PFSK-1 (cell line): ENCODE measurements at regions not wholly inside any gene's neighbourhood (a gene's known extent, or its start where the extent isn't known, plus 50 kb on each side); places are given as distances from the start of the nearest gene placed in this dataset.

ENCODE experiments used
- FOXP2 ChIP-seq: optimal IDR thresholded peaks from 2 replicates; pipeline ENCODE3; 2011; ENCODE audit warnings: borderline replicate concordance, control low read depth, inconsistent platforms; ENCODE audit not compliant: insufficient read depth; ENCODE audit errors: extremely low read length, extremely low read depth
- POLR2AphosphoS5 ChIP-seq: IDR thresholded peaks from 2 replicates; pipeline ENCODE4 v1.6.1; 2012; ENCODE audit warnings: low read depth, mild to moderate bottlenecking, control low read depth, low read length, moderate library complexity
- REST ChIP-seq, 2 experiments: IDR thresholded peaks; 2 replicates each; pipeline versions ENCODE4 v1.6.1 to v1.8.0; 2011 to 2012; ENCODE audit warnings: low read depth in 2 of 2, low read length in 2 of 2, control low read depth in 1 of 2, inconsistent platforms in 1 of 2, mild to moderate bottlenecking in 1 of 2, moderate library complexity in 1 of 2; ENCODE audit not compliant: insufficient read depth in 1 of 2
- SIN3A ChIP-seq: IDR thresholded peaks from 2 replicates; pipeline ENCODE4 v1.6.1; 2012; ENCODE audit warnings: mild to moderate bottlenecking, low read length, moderate library complexity, borderline replicate concordance; ENCODE audit not compliant: insufficient read depth
- TAF1 ChIP-seq: IDR thresholded peaks from 2 replicates; pipeline ENCODE4 v1.6.1; 2012; ENCODE audit warnings: low read length, control low read depth, borderline replicate concordance; ENCODE audit not compliant: insufficient read depth

GRCh38 chr4:180798036-180798577 lies 1445.1 kb upstream of the TENM3 start:
- TF ChIP-seq REST (IDR thresholded peaks at IDR 0.05; ENCODE audit: insufficient read depth in 1 of 2, low read depth in 2 of 2, low read length in 2 of 2) (no peak), POLR2AphosphoS5 (no peak), TAF1 (no peak), SIN3A (no peak), FOXP2 (no peak)

- TF ChIP-seq POLR2AphosphoS5 (no peak), REST (IDR thresholded peaks at IDR 0.05; ENCODE audit: insufficient read depth in 1 of 2, low read depth in 2 of 2, low read length in 2 of 2) (no peak), FOXP2 (no peak), TAF1 (no peak), SIN3A (no peak)
Observed at GRCh38 chr4:180799798-180800197, 1443.4 kb upstream of the TENM3 start.

GRCh38 chr4:180805101-180805500 lies 1438.1 kb upstream of the TENM3 start:
- TF ChIP-seq TAF1 (no peak), REST (IDR thresholded peaks at IDR 0.05; ENCODE audit: insufficient read depth in 1 of 2, low read depth in 2 of 2, low read length in 2 of 2) (no peak), POLR2AphosphoS5 (no peak), SIN3A (no peak), FOXP2 (no peak)

DNA sequence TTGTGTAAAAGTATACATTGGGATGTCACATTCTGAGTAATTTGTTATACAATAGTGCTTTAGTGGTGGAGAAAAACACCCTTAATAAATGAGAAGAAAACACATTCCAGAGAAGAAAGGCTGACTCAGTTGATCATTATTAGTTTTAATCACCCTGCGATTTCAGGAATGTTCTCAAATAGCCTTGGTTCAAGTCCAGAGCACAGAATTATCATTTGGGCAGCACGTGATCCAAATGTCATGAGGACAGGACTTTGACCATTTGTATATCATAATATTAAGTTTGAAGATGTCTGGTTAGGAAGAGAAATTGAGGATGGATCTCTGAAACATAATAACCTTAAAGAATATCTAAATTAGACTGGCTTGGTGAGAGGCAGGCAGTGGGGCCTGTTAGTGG lies 1434.3 kb upstream of the TENM3 start:
- TF ChIP-seq SIN3A = no peak
- no peak for TF ChIP-seq REST (IDR thresholded peaks at IDR 0.05; ENCODE audit: insufficient read depth in 1 of 2, low read depth in 2 of 2, low read length in 2 of 2)
- TF ChIP-seq POLR2AphosphoS5 = no peak

- TF ChIP-seq TAF1 (no peak), SIN3A (no peak), FOXP2 (no peak), POLR2AphosphoS5 (no peak), REST (IDR thresholded peaks at IDR 0.05; ENCODE audit: insufficient read depth in 1 of 2, low read depth in 2 of 2, low read length in 2 of 2) (no peak)
Observed at GRCh38 chr4:180809439-180809838, 1433.8 kb upstream of the TENM3 start.
